CD4-positive, alpha-beta T cell (primary cell): ENCODE measurements at regions not wholly inside any gene's neighbourhood (a gene's known extent, or its start where the extent isn't known, plus 50 kb on each side); places are given as distances from the start of the nearest gene placed in this dataset.

Experiments
- ATAC-seq: fragments of 200-7000 bp; cut with Tn5 transposase; one replicate; pipeline ENCODE4 v1.10.0; 2022; ENCODE audit warnings: mild to moderate bottlenecking; ENCODE audit not compliant: poor library complexity
- CTCF ChIA-PET: fragments of 350-600 bp; sonication (Branson Sonifier 250); formaldehyde crosslinking; loops from one replicate; lab custom pipeline; 2021; ENCODE audit warnings: antibody characterized with exemption, inconsistent platforms; lab: Charles Lee
- POLR2A ChIA-PET: fragments of 350-600 bp; sonication (Branson Sonifier 250); formaldehyde crosslinking; loops from one replicate; lab custom pipeline; 2021; ENCODE audit warnings: antibody characterized with exemption, inconsistent platforms; lab: Charles Lee
- DNase-seq, 14 experiments: peaks; one replicate each; pipeline ENCODE4 v3.0.0-alpha.2; 2013 to 2020; ENCODE audit warnings: mixed read lengths in 2 of 14
- H3K27ac ChIP-seq, 2 donors: one replicate each; pipeline versions ENCODE4 v1.5.1 to v1.7.0; 2013; ENCODE audit warnings: low read length in 2 of 2, low read depth in 1 of 2, mild to moderate bottlenecking in 1 of 2
- H3K27me3 ChIP-seq, 2 experiments: 1 replicate in 1 of 2; 2 replicates in 1 of 2; pipeline versions ENCODE4 v1.6.1 to v1.7.0; 2013; ENCODE audit warnings: low read length in 2 of 2, control low read depth in 1 of 2, mild to moderate bottlenecking in 1 of 2, moderate library complexity in 1 of 2; ENCODE audit not compliant: insufficient read depth in 2 of 2, control insufficient read depth in 1 of 2
- H3K36me3 ChIP-seq: one replicate; pipeline ENCODE4 v1.6.1; 2013; ENCODE audit warnings: low read length, control low read depth; ENCODE audit not compliant: insufficient read depth
- H3K4me1 ChIP-seq: one replicate; pipeline ENCODE4 v1.6.1; 2013; ENCODE audit warnings: low read length, control low read depth; ENCODE audit not compliant: insufficient read depth
- H3K4me3 ChIP-seq: one replicate; pipeline ENCODE4 v1.5.1; 2013; ENCODE audit warnings: mild to moderate bottlenecking, low read length, moderate library complexity
- H3K9me3 ChIP-seq, 2 experiments: 1 replicate in 1 of 2; 2 replicates in 1 of 2; pipeline versions ENCODE4 v1.6.1 to v1.7.0; 2013; ENCODE audit warnings: low read length in 2 of 2, mild to moderate bottlenecking in 2 of 2, control low read depth in 1 of 2, moderate library complexity in 1 of 2; ENCODE audit not compliant: control insufficient read depth in 1 of 2, insufficient read depth in 1 of 2
- H3K27ac Mint-ChIP-seq: one replicate; pipeline ENCODE4 v1.8.0; 2020; ENCODE audit warnings: mixed read lengths
- H3K27me3 Mint-ChIP-seq: one replicate; pipeline ENCODE4 v1.8.0; 2021; ENCODE audit warnings: mixed read lengths
- H3K36me3 Mint-ChIP-seq: one replicate; pipeline ENCODE4 v1.8.0; 2021; ENCODE audit warnings: low read depth, mixed read lengths
- H3K4me1 Mint-ChIP-seq: one replicate; pipeline ENCODE4 v1.8.0; 2021; ENCODE audit warnings: low read depth, mixed read lengths
- H3K4me3 Mint-ChIP-seq: one replicate; pipeline ENCODE4 v1.8.0; 2020; ENCODE audit warnings: mild to moderate bottlenecking, mixed read lengths
- H3K9me3 Mint-ChIP-seq: one replicate; pipeline ENCODE4 v1.8.0; 2020; ENCODE audit warnings: mixed read lengths
- CTCF ChIP-seq: fragments of 200-600 bp; IDR thresholded peaks from one replicate; pipeline ENCODE4 v1.8.0; 2022; ENCODE audit warnings: antibody characterized with exemption, mild to moderate bottlenecking
- intact Hi-C, 2 experiments: fragments of 100-400 bp; cut with DNase I in 1 of 2; cut with micrococcal nuclease in 1 of 2; formaldehyde crosslinking; loops; one replicate each; pipeline versions ENCODE4 v1.15.1 to v1.9.0; 2023 to 2025; cut with DNase I, micrococcal nuclease

- peaks cover 9% of the 10 kb centered on the region for H3K4me1 Mint-ChIP-seq
- no peak overlapping the region for H3K4me3 Mint-ChIP-seq
- H3K27me3 Mint-ChIP-seq, result peaks cover 5% of the 10 kb centered on the region
- Histone ChIP-seq H3K4me3 (no peak overlapping the region), H3K9me3 (no peaks in the 10 kb centered on the region), H3K27ac (no peak overlapping the region), H3K27me3 (no peaks in the 10 kb centered on the region), H3K36me3 (no peaks in the 10 kb centered on the region), H3K4me1 (peaks cover 4% of the 10 kb centered on the region)
- H3K27ac Mint-ChIP-seq, result no peak overlapping the region
- intact Hi-C loops, result no loop called here
- no peaks in the 10 kb centered on the region for H3K36me3 Mint-ChIP-seq
- DNase-seq (no peak), ATAC-seq (no peak)
- no peaks in the 10 kb centered on the region for H3K9me3 Mint-ChIP-seq
- TF ChIP-seq CTCF, result no peak
- CTCF ChIA-PET, result no interaction called here
- POLR2A ChIA-PET, result no interaction called here
Measured at GRCh38 chr3:64360280-64360679, 135.0 kb upstream of the PRICKLE2 start.

DNA sequence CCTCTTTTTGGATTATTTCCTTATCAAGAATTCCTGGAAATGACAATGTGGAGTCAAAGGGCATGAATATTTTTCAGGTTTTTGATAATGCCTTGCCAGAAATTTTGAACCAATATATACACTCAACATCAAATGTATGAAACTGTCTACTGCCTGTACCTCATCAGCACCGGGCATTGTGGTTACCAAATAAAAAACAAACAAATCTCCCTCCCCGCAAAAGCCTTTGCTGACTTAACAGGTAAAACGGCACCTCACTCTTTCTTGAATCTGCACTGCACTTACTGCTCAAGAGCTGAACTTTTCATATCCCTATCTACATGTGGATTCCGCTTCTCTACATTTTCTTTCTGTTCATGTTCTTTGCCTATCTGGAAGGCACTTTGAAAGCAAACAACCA, 134.5 kb upstream of the PRICKLE2 start:
- Histone ChIP-seq H3K27me3 (no peaks in the 10 kb centered on the region), H3K27ac (no peak overlapping the region), H3K36me3 (no peaks in the 10 kb centered on the region), H3K4me1 (peaks cover 5% of the 10 kb centered on the region), H3K4me3 (no peak overlapping the region), H3K9me3 (no peaks in the 10 kb centered on the region)
- H3K27ac Mint-ChIP-seq, result no peak overlapping the region
- H3K4me3 Mint-ChIP-seq, result no peak overlapping the region
- ChIA-PET CTCF (no interaction called here), POLR2A (no interaction called here)
- intact Hi-C loops, result no loop called here
- TF ChIP-seq CTCF, result no peak
- ATAC-seq (no peak), DNase-seq (no peak)
- H3K4me1 Mint-ChIP-seq, result peaks cover 15% of the 10 kb centered on the region
- peaks cover 5% of the 10 kb centered on the region for H3K27me3 Mint-ChIP-seq
- H3K9me3 Mint-ChIP-seq, result no peaks in the 10 kb centered on the region
- H3K36me3 Mint-ChIP-seq, result no peaks in the 10 kb centered on the region

GRCh38 chr3:64358853-64359252, 133.6 kb upstream of the PRICKLE2 start:
- DNase-seq (no peak), ATAC-seq (no peak)
- TF ChIP-seq CTCF, result no peak
- H3K4me3 Mint-ChIP-seq, result no peak overlapping the region
- H3K4me1 ChIP-seq, result peaks cover 5% of the 10 kb centered on the region
- no peaks in the 10 kb centered on the region for H3K27me3 ChIP-seq
- no peak overlapping the region for H3K27ac ChIP-seq
- H3K4me3 ChIP-seq, result no peak overlapping the region
- H3K36me3 Mint-ChIP-seq, result no peaks in the 10 kb centered on the region
- intact Hi-C loops, result no loop called here
- ChIA-PET CTCF (no interaction called here), POLR2A (no interaction called here)
- H3K4me1 Mint-ChIP-seq, result peaks cover 16% of the 10 kb centered on the region
- H3K27ac Mint-ChIP-seq, result no peak overlapping the region
- peaks cover 5% of the 10 kb centered on the region for H3K27me3 Mint-ChIP-seq
- no peaks in the 10 kb centered on the region for H3K9me3 ChIP-seq
- H3K9me3 Mint-ChIP-seq, result no peaks in the 10 kb centered on the region
- H3K36me3 ChIP-seq, result no peaks in the 10 kb centered on the region
